Fibroblast of villous mesenchyme (primary cell): ENCODE measurements at regions not wholly inside any gene's neighbourhood (a gene's known extent, or its start where the extent isn't known, plus 50 kb on each side); places are given as distances from the start of the nearest gene placed in this dataset.
A peak's percentile ranks its signal among the peaks of the same experiment; 100 is the strongest.

Experiments
- DNase-seq: peaks from one replicate; pipeline ENCODE4 v3.0.0-alpha.2; 2010; ENCODE audit warnings: low read depth
- H3K4me3 ChIP-seq: 2 replicates; pipeline ENCODE4 v1.5.1; 2011; ENCODE audit warnings: low read depth, mild to moderate bottlenecking, low read length
- TF ChIP-seq, protein P1 (sequence below): IDR thresholded peaks from 2 replicates; pipeline ENCODE4 v1.5.1; 2012; ENCODE audit warnings: low read depth, mild to moderate bottlenecking, low read length; ENCODE audit not compliant: insufficient read depth

DNA sequence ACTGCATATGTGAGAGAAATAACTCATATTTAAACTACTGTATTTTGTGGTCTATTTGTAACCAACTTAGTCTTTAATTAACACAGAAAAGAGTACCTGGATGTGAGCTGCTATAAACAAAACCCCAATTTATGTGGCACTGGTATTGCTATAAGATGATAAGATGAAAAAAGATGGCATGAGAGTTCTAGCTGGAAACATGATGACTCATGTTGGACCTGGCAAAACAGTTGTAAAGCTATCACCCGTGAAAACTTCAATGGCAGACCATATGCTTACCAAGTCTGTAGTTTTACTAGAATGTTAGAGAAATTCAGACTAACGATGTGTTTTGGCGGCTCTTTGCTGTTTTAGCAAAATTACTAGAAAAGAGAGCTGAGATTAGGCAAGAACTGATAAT lies 69.6 kb upstream of the PCDH9 start:
- H3K4me3 ChIP-seq = no peak overlapping the region
- TF ChIP-seq, protein P1, sequence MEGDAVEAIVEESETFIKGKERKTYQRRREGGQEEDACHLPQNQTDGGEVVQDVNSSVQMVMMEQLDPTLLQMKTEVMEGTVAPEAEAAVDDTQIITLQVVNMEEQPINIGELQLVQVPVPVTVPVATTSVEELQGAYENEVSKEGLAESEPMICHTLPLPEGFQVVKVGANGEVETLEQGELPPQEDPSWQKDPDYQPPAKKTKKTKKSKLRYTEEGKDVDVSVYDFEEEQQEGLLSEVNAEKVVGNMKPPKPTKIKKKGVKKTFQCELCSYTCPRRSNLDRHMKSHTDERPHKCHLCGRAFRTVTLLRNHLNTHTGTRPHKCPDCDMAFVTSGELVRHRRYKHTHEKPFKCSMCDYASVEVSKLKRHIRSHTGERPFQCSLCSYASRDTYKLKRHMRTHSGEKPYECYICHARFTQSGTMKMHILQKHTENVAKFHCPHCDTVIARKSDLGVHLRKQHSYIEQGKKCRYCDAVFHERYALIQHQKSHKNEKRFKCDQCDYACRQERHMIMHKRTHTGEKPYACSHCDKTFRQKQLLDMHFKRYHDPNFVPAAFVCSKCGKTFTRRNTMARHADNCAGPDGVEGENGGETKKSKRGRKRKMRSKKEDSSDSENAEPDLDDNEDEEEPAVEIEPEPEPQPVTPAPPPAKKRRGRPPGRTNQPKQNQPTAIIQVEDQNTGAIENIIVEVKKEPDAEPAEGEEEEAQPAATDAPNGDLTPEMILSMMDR = no peak
- DNase-seq = no peak

DNA sequence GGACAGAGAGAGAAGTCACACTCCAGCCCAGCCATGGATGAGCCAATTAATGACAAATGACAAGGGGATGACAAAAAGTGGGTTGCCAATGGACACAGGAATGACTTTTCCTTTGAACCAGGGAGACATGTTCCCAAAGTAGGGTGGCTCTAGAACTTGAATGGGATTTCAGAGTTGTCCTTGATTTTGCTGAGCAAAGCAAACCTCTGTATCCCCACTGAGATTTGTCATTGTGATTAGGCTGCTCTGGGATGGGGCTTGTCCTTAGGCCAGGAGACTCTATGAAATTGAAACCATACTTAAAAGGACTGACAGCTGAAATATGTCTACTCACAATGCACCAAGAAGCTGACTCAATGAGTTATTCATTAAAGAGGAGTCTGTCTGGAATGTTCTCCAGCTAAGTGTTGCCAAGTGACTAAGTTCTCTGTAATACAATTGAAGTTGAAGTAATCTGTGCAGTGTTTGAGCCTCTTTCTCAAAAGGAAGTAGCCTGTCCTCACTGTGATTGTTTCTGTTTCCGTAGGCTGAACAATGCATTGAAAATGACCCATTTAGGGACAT lies 69.0 kb upstream of the PCDH9 start:
- no peak overlapping the region for H3K4me3 ChIP-seq
- DNase-seq = peak; percentile 14
- TF ChIP-seq, protein P1 = no peak

DNA sequence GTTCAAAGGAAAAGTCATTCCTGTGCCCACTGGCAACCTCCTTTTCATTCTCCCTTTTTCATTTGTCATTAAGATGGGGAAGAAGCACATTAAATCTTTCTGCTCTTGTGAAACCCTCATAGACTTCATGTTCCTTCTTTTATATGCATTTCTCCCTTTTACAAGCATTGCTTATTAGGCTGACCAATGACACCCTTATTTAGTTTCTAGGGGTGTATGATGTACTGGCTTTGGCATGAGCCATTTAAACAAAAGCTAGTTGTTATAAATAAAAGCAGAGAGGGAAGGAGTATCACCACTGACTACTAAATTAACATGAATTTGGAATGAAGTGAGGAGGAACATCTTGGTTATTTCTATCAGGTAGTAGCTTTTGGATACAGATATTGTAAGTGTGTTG lies 68.2 kb upstream of the PCDH9 start:
- TF ChIP-seq, protein P1 = no peak
- no peak overlapping the region for H3K4me3 ChIP-seq
- no peak for DNase-seq

DNA sequence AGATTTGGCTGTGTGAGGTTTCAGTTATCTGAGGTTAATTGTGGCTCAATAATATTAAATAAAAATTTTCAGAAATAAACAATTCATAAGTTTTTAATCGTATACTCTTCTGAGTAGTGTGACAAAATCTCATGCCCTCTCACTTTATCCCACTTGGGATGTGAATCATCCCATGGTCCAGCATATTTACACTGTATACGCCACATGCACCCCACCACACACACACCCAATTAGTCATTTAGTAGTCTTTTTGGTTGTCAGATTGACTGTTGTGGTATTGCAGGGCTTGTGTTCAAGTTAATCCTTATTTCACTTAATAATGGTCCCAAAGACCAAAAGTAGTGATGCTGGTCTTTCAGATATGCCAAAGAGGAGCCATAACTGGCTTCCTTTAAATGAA lies 66.4 kb upstream of the PCDH9 start:
- H3K4me3 ChIP-seq = no peak overlapping the region
- DNase-seq = no peak
- TF ChIP-seq, protein P1 = no peak

DNA sequence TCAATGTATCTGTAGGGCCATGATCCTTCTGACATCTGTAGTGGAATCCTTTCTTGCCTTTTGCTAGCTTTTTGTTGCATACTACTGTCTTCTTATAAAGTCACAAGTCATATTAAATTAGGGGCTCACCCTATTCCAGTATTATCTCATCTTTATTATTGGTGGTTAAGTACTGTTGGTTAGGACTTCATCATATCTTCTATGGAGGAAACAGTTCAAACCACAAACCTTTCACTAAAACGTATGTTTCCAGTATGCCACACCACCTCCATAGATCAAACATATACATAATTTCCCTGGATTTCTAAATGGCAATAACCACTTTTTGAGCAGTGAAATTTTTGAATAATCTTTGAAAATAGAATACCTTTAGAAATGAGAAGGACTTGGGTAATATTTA lies 62.8 kb upstream of the PCDH9 start:
- TF ChIP-seq, protein P1 = no peak
- no peak for DNase-seq

DNA sequence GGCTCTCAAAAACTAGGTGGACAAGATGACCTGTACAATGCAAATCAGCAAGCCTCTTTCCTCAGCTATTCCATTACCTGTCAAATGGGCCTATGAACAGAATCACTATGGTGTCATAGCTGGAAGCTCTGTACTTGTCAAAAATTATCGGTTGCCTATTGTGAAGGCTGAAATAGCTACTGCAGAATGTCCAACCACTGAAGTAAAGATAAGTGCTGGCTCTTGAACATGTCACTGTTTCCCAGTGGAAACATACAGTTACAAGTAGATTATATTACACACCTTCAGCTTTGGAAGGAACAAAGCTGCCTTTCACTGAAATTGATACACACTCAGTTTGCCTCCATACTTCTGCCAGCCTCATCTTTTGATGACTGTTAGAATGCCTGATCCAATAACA lies 55.5 kb upstream of the PCDH9 start:
- H3K4me3 ChIP-seq = no peak overlapping the region
- no peak for DNase-seq
- TF ChIP-seq, protein P1 = no peak

More for the DNA sequence above, 62.8 kb upstream of the PCDH9 start:
- no peak overlapping the region for H3K4me3 ChIP-seq

DNA sequence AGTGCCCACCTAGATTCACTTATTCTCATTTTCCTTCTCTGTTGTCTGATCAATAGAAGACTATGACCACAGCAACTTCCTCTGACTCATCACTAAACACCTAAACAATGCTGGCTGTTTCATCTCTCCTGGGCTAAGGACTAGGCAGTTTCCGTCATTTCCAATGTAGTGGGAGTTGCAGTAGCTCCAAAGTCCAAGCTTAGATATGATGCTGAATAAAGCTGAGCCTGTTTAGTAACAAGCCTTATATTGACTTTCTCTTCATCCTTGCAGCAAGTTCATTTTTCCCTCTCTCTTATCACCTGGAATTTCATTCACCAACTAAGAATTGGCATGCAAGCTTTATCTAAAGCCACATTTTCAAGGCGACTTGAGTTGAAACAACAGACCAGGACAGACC lies 53.5 kb upstream of the PCDH9 start:
- no peak overlapping the region for H3K4me3 ChIP-seq
- peak; percentile 10 for DNase-seq
- TF ChIP-seq, protein P1 = no peak
